MM.1S (cell line): ENCODE measurements at regions not wholly inside any gene's neighbourhood (a gene's known extent, or its start where the extent isn't known, plus 50 kb on each side); places are given as distances from the start of the nearest gene placed in this dataset.
A peak's percentile ranks its signal among the peaks of the same experiment; 100 is the strongest.

Source experiments
- DNase-seq: peaks from one replicate; pipeline ENCODE4 v3.0.0-alpha.2; 2015
- H2AFZ ChIP-seq: fragments of 300-600 bp; sonication (generic); 2 replicates; pipeline ENCODE4 v1.6.0; 2016; ENCODE audit warnings: antibody characterized with exemption, low read length
- H3F3A ChIP-seq: fragments of 300-600 bp; sonication (generic); 2 replicates; pipeline ENCODE4 v1.6.1; 2016; ENCODE audit warnings: mild to moderate bottlenecking, antibody characterized with exemption, low read length, moderate library complexity, mixed read lengths; ENCODE audit not compliant: insufficient read depth
- H3K27ac ChIP-seq: fragments of 300-600 bp; sonication (generic); 2 replicates; pipeline ENCODE4 v1.5.1; 2016; ENCODE audit warnings: mild to moderate bottlenecking, low read length
- H3K27me3 ChIP-seq: fragments of 300-600 bp; sonication (generic); replicated peaks from 2 replicates; pipeline ENCODE4 v1.6.0; 2016; ENCODE audit warnings: low read length; ENCODE audit not compliant: insufficient read depth
- H3K36me3 ChIP-seq: fragments of 300-600 bp; sonication (generic); replicated peaks from 2 replicates; pipeline ENCODE4 v1.6.1; 2016; ENCODE audit warnings: mild to moderate bottlenecking, low read length, mixed read lengths; ENCODE audit not compliant: insufficient read depth
- H3K4me1 ChIP-seq: fragments of 300-600 bp; sonication (generic); 2 replicates; pipeline ENCODE4 v1.6.1; 2016; ENCODE audit warnings: low read length, mixed read lengths
- H3K4me2 ChIP-seq: fragments of 300-600 bp; sonication (generic); 2 replicates; pipeline ENCODE4 v1.6.0; 2016; ENCODE audit warnings: low read depth, low read length
- H3K4me3 ChIP-seq: fragments of 300-600 bp; sonication (generic); 2 replicates; pipeline ENCODE4 v1.5.1; 2016; ENCODE audit warnings: low read length, mixed read lengths
- H3K79me2 ChIP-seq: fragments of 300-600 bp; sonication (generic); 2 replicates; pipeline ENCODE4 v1.6.1; 2016; ENCODE audit warnings: mixed run types, low read length, mixed read lengths
- H3K9ac ChIP-seq: fragments of 300-600 bp; sonication (generic); 2 replicates; pipeline ENCODE4 v1.6.1; 2016; ENCODE audit warnings: low read length, mixed read lengths
- H3K9me2 ChIP-seq: fragments of 300-600 bp; sonication (generic); replicated peaks from 2 replicates; pipeline ENCODE4 v1.6.1; 2016; ENCODE audit warnings: mild to moderate bottlenecking, low read length, mixed read lengths; ENCODE audit not compliant: insufficient read depth
- H3K9me3 ChIP-seq: fragments of 300-600 bp; sonication (generic); replicated peaks from 2 replicates; pipeline ENCODE4 v1.6.1; 2016; ENCODE audit warnings: mild to moderate bottlenecking, low read length, mixed read lengths; ENCODE audit not compliant: insufficient read depth
- H4K20me1 ChIP-seq: fragments of 300-600 bp; sonication (generic); 2 replicates; pipeline ENCODE4 v1.6.1; 2016; ENCODE audit warnings: mild to moderate bottlenecking, low read length, moderate library complexity, mixed read lengths; ENCODE audit not compliant: insufficient read depth
- EZH2 ChIP-seq: fragments of 300-600 bp; sonication (generic); optimal IDR thresholded peaks from 2 replicates; pipeline ENCODE3; 2017; ENCODE audit warnings: low read depth, mild to moderate bottlenecking, antibody characterized with exemption, low read length, mixed read lengths
- EZH2phosphoT487 ChIP-seq: fragments of 300-600 bp; sonication (generic); IDR thresholded peaks from 2 replicates; pipeline ENCODE4 v1.6.1; 2018; ENCODE audit warnings: antibody characterized with exemption, low read length
- TF ChIP-seq, protein P1 (sequence below): fragments of 300-600 bp; sonication (generic); IDR thresholded peaks from 2 replicates; pipeline ENCODE4 v1.5.1; 2016; ENCODE audit warnings: antibody characterized with exemption, low read length, mixed read lengths

DNA sequence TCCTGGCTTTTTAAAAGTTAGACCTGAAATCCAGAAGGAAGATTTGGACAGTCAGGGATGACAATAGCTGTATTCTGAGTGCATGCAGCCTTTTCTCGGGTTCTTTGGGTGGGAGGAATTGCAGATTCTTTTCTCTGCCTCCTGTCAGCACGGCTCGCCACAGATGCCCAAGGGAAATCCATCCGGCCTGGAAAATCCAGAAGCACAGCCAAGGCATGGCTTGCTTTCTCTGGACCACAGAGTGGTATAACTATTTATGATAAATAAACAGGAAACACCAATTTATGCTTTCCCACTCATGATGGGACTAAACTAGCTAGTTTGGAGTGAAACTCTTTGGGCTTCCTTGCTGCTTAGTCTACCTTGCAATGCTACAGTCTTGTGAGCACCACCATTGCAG lies 59.1 kb downstream of the C9orf152 start:
- Histone ChIP-seq H3K27me3 (no peaks in the 10 kb centered on the region), H3F3A (peaks cover 68% of the 10 kb centered on the region), H3K4me3 (peak overlapping the region; percentile 71), H3K4me2 (peak overlapping the region; percentile 82), H3K36me3 (no peaks in the 10 kb centered on the region), H4K20me1 (no peaks in the 10 kb centered on the region), H3K27ac (peak overlapping the region; percentile 87), H3K9ac (peak overlapping the region; percentile 74), H3K9me3 (no peaks in the 10 kb centered on the region), H2AFZ (no peak overlapping the region), H3K4me1 (peaks cover 73% of the 10 kb centered on the region), H3K9me2 (no peaks in the 10 kb centered on the region), H3K79me2 (peaks cover 100% of the 10 kb centered on the region)
- DNase-seq, result peak; percentile 29
- TF ChIP-seq EZH2, result no peak
- TF ChIP-seq, protein P1, sequence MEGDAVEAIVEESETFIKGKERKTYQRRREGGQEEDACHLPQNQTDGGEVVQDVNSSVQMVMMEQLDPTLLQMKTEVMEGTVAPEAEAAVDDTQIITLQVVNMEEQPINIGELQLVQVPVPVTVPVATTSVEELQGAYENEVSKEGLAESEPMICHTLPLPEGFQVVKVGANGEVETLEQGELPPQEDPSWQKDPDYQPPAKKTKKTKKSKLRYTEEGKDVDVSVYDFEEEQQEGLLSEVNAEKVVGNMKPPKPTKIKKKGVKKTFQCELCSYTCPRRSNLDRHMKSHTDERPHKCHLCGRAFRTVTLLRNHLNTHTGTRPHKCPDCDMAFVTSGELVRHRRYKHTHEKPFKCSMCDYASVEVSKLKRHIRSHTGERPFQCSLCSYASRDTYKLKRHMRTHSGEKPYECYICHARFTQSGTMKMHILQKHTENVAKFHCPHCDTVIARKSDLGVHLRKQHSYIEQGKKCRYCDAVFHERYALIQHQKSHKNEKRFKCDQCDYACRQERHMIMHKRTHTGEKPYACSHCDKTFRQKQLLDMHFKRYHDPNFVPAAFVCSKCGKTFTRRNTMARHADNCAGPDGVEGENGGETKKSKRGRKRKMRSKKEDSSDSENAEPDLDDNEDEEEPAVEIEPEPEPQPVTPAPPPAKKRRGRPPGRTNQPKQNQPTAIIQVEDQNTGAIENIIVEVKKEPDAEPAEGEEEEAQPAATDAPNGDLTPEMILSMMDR, result no peak
- no peak for TF ChIP-seq EZH2phosphoT487
